H1 (cell line): ENCODE measurements at regions not wholly inside any gene's neighbourhood (a gene's known extent, or its start where the extent isn't known, plus 50 kb on each side); places are given as distances from the start of the nearest gene placed in this dataset.

Experiments used
- BRCA1 ChIP-seq: IDR thresholded peaks from 2 replicates; pipeline ENCODE4 v1.6.1; 2012; ENCODE audit warnings: low read depth, low read length, improper control_type of control experiment
- CBX5 ChIP-seq: fragments of 300-800, 300-1000 bp; sonication (generic); IDR thresholded peaks from 2 replicates; pipeline ENCODE4 v1.7.1; 2016; ENCODE audit warnings: antibody characterized with exemption, low read length, low read depth
- CREB1 ChIP-seq: IDR thresholded peaks from 2 replicates; pipeline ENCODE4 v1.6.1; 2012; ENCODE audit warnings: inconsistent platforms
- CTBP2 ChIP-seq: IDR thresholded peaks from 2 replicates; pipeline ENCODE4 v1.7.0; 2011; ENCODE audit warnings: borderline replicate concordance, mild to moderate bottlenecking, moderate library complexity, mixed read lengths, low read length; ENCODE audit not compliant: insufficient read depth, insufficient read length
- EP300 ChIP-seq, 2 experiments: IDR thresholded peaks; 1 replicate in 1 of 2; 2 replicates in 1 of 2; pipeline ENCODE4 v1.6.1; 2011 to 2012; ENCODE audit warnings: low read depth in 2 of 2, low read length in 2 of 2, mild to moderate bottlenecking in 2 of 2, borderline replicate concordance in 1 of 2, inconsistent platforms in 1 of 2, moderate library complexity in 1 of 2
- KDM5A ChIP-seq: fragments of 200-600 bp; IDR thresholded peaks from 2 replicates; pipeline ENCODE4 v1.7.1; 2012; ENCODE audit warnings: mild to moderate bottlenecking, low read length, inconsistent platforms, mixed read lengths
- NANOG ChIP-seq: IDR thresholded peaks from 2 replicates; pipeline ENCODE4 v1.6.1; 2011; ENCODE audit warnings: low read length, low read depth, mild to moderate bottlenecking, inconsistent platforms; ENCODE audit not compliant: insufficient read depth, poor library complexity, severe bottlenecking
- TAF7 ChIP-seq: optimal IDR thresholded peaks from 2 replicates; pipeline ENCODE3; 2011; ENCODE audit warnings: low read depth, mild to moderate bottlenecking, inconsistent platforms, low read length, moderate library complexity, borderline replicate concordance
- YY1 ChIP-seq: IDR thresholded peaks from 2 replicates; pipeline ENCODE4 v1.6.1; 2011; ENCODE audit warnings: low read depth, mild to moderate bottlenecking, low read length

- TF ChIP-seq TAF7, result no peak
- no peak for TF ChIP-seq YY1
- no peak for TF ChIP-seq NANOG
- TF ChIP-seq CTBP2, result no peak
- no peak for TF ChIP-seq BRCA1
- TF ChIP-seq EP300 (IDR thresholded peaks at IDR 0.05; ENCODE audit: borderline replicate concordance in 1 of 2, low read depth in 2 of 2, low read length in 2 of 2), result no peak
- no peak for TF ChIP-seq CREB1
- no peak for TF ChIP-seq CBX5
- no peak for TF ChIP-seq KDM5A
Observed at GRCh38 chr10:131560166-131560565, 248.6 kb upstream of the TCERG1L start (continued).
